ENCODE measurements at regions not wholly inside any gene's neighbourhood (a gene's known extent, or its start where the extent isn't known, plus 50 kb on each side); places are given as distances from the start of the nearest gene placed in this dataset.

- TF ChIP-seq ZFP30 (CRISPR knock-in tag; IDR thresholded peaks at IDR 0.05) (no peak), ZNF8 (CRISPR knock-in tag; IDR thresholded peaks at IDR 0.05) (no peak), CREB5 (CRISPR knock-in tag; IDR thresholded peaks at IDR 0.05; ENCODE audit: low read depth) (no peak), CSDC2 (CRISPR knock-in tag; IDR thresholded peaks at IDR 0.05) (no peak), BACH2 (CRISPR knock-in tag; IDR thresholded peaks at IDR 0.05; ENCODE audit: borderline replicate concordance) (no peak), ZFP3 (CRISPR knock-in tag; IDR thresholded peaks at IDR 0.05) (no peak), CSRNP3 (CRISPR knock-in tag; IDR thresholded peaks at IDR 0.05) (no peak), ARNTL (CRISPR knock-in tag; IDR thresholded peaks at IDR 0.05; ENCODE audit: borderline replicate concordance, low read depth) (no peak), SNAI2 (CRISPR knock-in tag; IDR thresholded peaks at IDR 0.05) (no peak), ZNF70 (CRISPR knock-in tag; IDR thresholded peaks at IDR 0.05) (no peak)
These were observed 98.4 kb downstream of the ALDH8A1 start for GRCh38 chr6:134851548-134851947.

Data from SK-N-SH treated with all-trans-retinoic acid at 6 μM for 48 hours (cell line).